Upper lobe of left lung (tissue), 6 donors: ENCODE measurements at regions not wholly inside any gene's neighbourhood (a gene's known extent, or its start where the extent isn't known, plus 50 kb on each side); places are given as distances from the start of the nearest gene placed in this dataset.

Experiments used
- ATAC-seq, 2 donors: fragments of 200-7000 bp; cut with Tn5 transposase; one replicate each; pipeline ENCODE4 v1.9.1; 2022; ENCODE audit warnings: mild to moderate bottlenecking in 2 of 2, moderate library complexity in 2 of 2; ENCODE audit not compliant: low FRiP score in 2 of 2
- DNase-seq, 2 donors: peaks; one replicate each; pipeline ENCODE4 v3.0.0-alpha.2; 2019 to 2020
- H3K27ac ChIP-seq, 4 donors: fragments of 200-600 bp; sonication (generic); one replicate each; pipeline ENCODE4 v1.5.1; 2016 to 2019
- H3K27me3 ChIP-seq, 4 donors: fragments of 200-600 bp; sonication (generic); one replicate each; pipeline ENCODE4 v1.5.1; 2017 to 2019
- H3K36me3 ChIP-seq, 4 donors: fragments of 200-600 bp; sonication (generic); one replicate each; pipeline ENCODE4 v1.5.1; 2016 to 2019
- H3K4me1 ChIP-seq, 4 donors: fragments of 200-600 bp; sonication (generic); one replicate each; pipeline ENCODE4 v1.5.1; 2018 to 2019
- H3K4me3 ChIP-seq, 4 donors: fragments of 200-600 bp; sonication (generic); one replicate each; pipeline ENCODE4 v1.5.1; 2017 to 2019; ENCODE audit warnings: mild to moderate bottlenecking in 2 of 4, moderate library complexity in 1 of 4
- H3K9me3 ChIP-seq, 4 donors: fragments of 200-600 bp; sonication (generic); one replicate each; pipeline ENCODE4 v1.5.1; 2018 to 2019
- EP300 ChIP-seq, 4 donors: sonication (generic); formaldehyde crosslinking; IDR thresholded peaks; one replicate each; pipeline ENCODE4 v1.5.1; 2017; ENCODE audit warnings: antibody characterized with exemption in 4 of 4, control low read depth in 2 of 4
- POLR2A ChIP-seq, 4 donors: fragments of 450-650 bp; IDR thresholded peaks; one replicate each; pipeline ENCODE4 v1.5.1; 2016 to 2017; ENCODE audit warnings: antibody characterized with exemption in 4 of 4, mild to moderate bottlenecking in 2 of 4
- POLR2AphosphoS5 ChIP-seq, 2 donors: sonication (generic); formaldehyde crosslinking; IDR thresholded peaks; one replicate each; pipeline ENCODE4 v1.5.1; 2017; ENCODE audit warnings: antibody characterized with exemption in 2 of 2
- WGBS, 2 donors: methylation state at CpG; one replicate each; pipeline ENCODE4 v1.1.5; 2017 to 2018; 5-methylcytosine and 5-hydroxymethylcytosine counted together
- TF ChIP-seq, protein P1 (sequence below), 6 experiments: fragments of 450-650 bp in 4 of 6; fragments of 200-600 bp in 2 of 6; sonication (generic) in 2 of 6; IDR thresholded peaks; one replicate each; pipeline ENCODE4 v1.5.1; 2016 to 2019; ENCODE audit warnings: antibody characterized with exemption in 6 of 6
- donor health status: DM: no; HTN: no; CAD: no; lungs with moderate emphysema.
- donor health status: DM: no; HTN: yes; CAD: no; lungs with severe emphysema.

- no peaks in the 10 kb centered on the region for H3K36me3 ChIP-seq
- H3K4me3 ChIP-seq: no peak overlapping the region
- no peak overlapping the region for H3K27ac ChIP-seq
- no peaks in the 10 kb centered on the region for H3K27me3 ChIP-seq
- ATAC-seq (no peak), DNase-seq (no peak)
- H3K4me1 ChIP-seq: no peaks in the 10 kb centered on the region
- WGBS, 2 donors: 92 to 94% methylated on average over 8 of the region's 8 CpGs
- no peak for TF ChIP-seq EP300 (IDR thresholded peaks at IDR 0.05)
- H3K9me3 ChIP-seq: no peaks in the 10 kb centered on the region
These were observed 116.4 kb upstream of the TCERG1L start for GRCh38 chr10:131427901-131428300.

DNA sequence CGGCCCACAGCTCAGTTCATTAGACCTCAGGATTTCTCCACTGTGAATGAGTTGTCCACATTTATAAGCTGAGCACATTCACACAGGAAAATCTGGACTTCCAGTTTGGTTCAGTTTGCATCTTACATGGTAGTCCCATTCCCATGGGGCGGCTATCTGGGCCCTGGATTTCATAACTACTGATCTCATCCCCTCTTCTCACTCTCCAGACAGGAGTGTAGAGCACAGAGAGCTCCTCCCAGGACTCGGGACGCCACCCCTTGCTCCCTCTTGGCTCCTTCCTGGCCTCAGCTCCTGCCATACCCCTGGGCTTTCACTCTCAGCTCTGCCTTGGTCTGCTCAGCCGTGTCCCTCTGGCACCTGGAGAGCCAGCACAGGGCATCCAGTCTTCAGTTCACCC, 117.6 kb upstream of the TCERG1L start:
- 58 to 63% methylated on average over 5 of the region's 5 CpGs for WGBS, 2 donors
- Histone ChIP-seq H3K27me3 (no peaks in the 10 kb centered on the region), H3K36me3 (no peaks in the 10 kb centered on the region), H3K4me1 (no peaks in the 10 kb centered on the region), H3K4me3 (no peak overlapping the region), H3K27ac (no peak overlapping the region), H3K9me3 (no peaks in the 10 kb centered on the region)
- ATAC-seq: no peak
- DNase-seq: no peak
- TF ChIP-seq, protein P1, sequence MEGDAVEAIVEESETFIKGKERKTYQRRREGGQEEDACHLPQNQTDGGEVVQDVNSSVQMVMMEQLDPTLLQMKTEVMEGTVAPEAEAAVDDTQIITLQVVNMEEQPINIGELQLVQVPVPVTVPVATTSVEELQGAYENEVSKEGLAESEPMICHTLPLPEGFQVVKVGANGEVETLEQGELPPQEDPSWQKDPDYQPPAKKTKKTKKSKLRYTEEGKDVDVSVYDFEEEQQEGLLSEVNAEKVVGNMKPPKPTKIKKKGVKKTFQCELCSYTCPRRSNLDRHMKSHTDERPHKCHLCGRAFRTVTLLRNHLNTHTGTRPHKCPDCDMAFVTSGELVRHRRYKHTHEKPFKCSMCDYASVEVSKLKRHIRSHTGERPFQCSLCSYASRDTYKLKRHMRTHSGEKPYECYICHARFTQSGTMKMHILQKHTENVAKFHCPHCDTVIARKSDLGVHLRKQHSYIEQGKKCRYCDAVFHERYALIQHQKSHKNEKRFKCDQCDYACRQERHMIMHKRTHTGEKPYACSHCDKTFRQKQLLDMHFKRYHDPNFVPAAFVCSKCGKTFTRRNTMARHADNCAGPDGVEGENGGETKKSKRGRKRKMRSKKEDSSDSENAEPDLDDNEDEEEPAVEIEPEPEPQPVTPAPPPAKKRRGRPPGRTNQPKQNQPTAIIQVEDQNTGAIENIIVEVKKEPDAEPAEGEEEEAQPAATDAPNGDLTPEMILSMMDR (IDR thresholded peaks at IDR 0.05): no peak
- no peak for TF ChIP-seq POLR2AphosphoS5 (IDR thresholded peaks at IDR 0.05)

DNA sequence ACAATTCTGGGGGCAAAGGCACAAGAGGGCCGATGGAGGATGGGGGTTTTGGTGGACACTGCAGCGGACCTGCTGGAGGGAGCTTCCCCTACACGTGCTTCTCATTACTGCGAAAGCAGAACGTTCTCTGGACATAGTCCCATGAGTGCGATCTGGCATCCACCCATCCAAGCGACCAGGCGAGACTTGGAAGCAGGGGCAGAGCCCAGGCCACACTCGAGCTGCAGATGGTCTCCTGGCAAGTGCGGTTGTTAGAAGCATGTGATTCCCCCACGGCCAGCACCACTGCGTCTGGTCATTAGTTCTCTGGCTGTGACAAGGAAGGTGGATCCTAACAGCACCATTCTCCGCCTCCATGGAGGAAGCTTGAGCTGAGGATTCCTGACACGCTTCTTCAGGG, 118.4 kb upstream of the TCERG1L start:
- WGBS, 2 donors: 77 to 79% methylated on average over 13 to 14 of the region's 14 CpGs
- ATAC-seq (no peak), DNase-seq (no peak)
- Histone ChIP-seq H3K27me3 (no peaks in the 10 kb centered on the region), H3K4me1 (no peaks in the 10 kb centered on the region), H3K27ac (no peak overlapping the region), H3K4me3 (no peak overlapping the region), H3K9me3 (no peaks in the 10 kb centered on the region), H3K36me3 (no peaks in the 10 kb centered on the region)
- no peak for TF ChIP-seq POLR2A (IDR thresholded peaks at IDR 0.05)
- TF ChIP-seq EP300 (IDR thresholded peaks at IDR 0.05): no peak
- no peak for TF ChIP-seq POLR2AphosphoS5 (IDR thresholded peaks at IDR 0.05)
- TF ChIP-seq, protein P1 (IDR thresholded peaks at IDR 0.05): no peak

GRCh38 chr10:131430716-131431412, 119.3 kb upstream of the TCERG1L start:
- H3K36me3 ChIP-seq: no peaks in the 10 kb centered on the region
- no peaks in the 10 kb centered on the region for H3K27me3 ChIP-seq
- WGBS, 2 donors: 63 to 76% methylated on average over 16 of the region's 16 CpGs
- no peak for DNase-seq
- H3K27ac ChIP-seq: no peak overlapping the region
- TF ChIP-seq, protein P1 (IDR thresholded peaks at IDR 0.05): no peak
- TF ChIP-seq EP300 (IDR thresholded peaks at IDR 0.05) (no peak), POLR2A (IDR thresholded peaks at IDR 0.05) (no peak), POLR2AphosphoS5 (IDR thresholded peaks at IDR 0.05) (no peak)
- no peak overlapping the region for H3K4me3 ChIP-seq
- H3K4me1 ChIP-seq: no peaks in the 10 kb centered on the region
- no peaks in the 10 kb centered on the region for H3K9me3 ChIP-seq
- no peak for ATAC-seq

- H3K4me1 ChIP-seq: no peaks in the 10 kb centered on the region
- H3K9me3 ChIP-seq: no peaks in the 10 kb centered on the region
- H3K4me3 ChIP-seq: no peak overlapping the region
- H3K27ac ChIP-seq: no peak overlapping the region
- H3K36me3 ChIP-seq: no peaks in the 10 kb centered on the region
- H3K27me3 ChIP-seq: no peaks in the 10 kb centered on the region
- WGBS, 2 donors: 50 to 57% methylated on average over 7 of the region's 7 CpGs
- no peak for TF ChIP-seq EP300 (IDR thresholded peaks at IDR 0.05)
- no peak for TF ChIP-seq POLR2A (IDR thresholded peaks at IDR 0.05)
- TF ChIP-seq POLR2AphosphoS5 (IDR thresholded peaks at IDR 0.05): no peak
- TF ChIP-seq, protein P1 (IDR thresholded peaks at IDR 0.05): no peak
- no peak for ATAC-seq
- no peak for DNase-seq
These were observed 120.0 kb upstream of the TCERG1L start for GRCh38 chr10:131431533-131431932.
